HG03442 (cell line): ENCODE measurements at regions not wholly inside any gene's neighbourhood (a gene's known extent, or its start where the extent isn't known, plus 50 kb on each side); places are given as distances from the start of the nearest gene placed in this dataset.
"Not testable (repeated sequence)": the region's sequence is repeated elsewhere in the genome, so short reads cannot be mapped to it uniquely, and the experiment has no call there.

ENCODE experiments used
- ATAC-seq: cut with Tn5 transposase; IDR thresholded peaks from one replicate; pipeline ENCODE4 v1.9.1; 2021; ENCODE audit warnings: mild to moderate bottlenecking, moderate library complexity; ENCODE audit not compliant: unreplicated experiment

- ATAC-seq = no peak
These were observed 137.5 kb upstream of the SPRED1 start for GRCh38 chr15:38115121-38115520.

DNA sequence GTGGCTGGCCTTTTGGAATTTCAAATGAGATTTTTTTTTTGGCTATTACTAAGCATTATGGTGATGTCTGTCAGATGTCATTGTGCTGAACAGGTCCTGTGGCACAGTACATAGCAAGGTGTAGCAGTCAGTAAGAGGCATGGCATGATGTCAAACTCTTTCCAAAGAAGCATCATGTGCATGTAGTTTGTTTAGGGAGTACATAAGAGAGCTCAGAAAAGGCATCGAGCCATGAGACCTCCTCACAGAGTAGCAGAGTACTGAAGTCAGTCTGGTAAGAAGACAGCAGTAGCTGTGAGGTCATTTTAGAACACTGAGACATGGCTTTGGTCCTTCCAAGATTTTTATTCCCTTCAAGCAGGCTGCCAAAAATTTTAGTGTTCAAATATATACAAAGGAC is 134.9 kb upstream of the SPRED1 start:
- no peak for ATAC-seq

DNA sequence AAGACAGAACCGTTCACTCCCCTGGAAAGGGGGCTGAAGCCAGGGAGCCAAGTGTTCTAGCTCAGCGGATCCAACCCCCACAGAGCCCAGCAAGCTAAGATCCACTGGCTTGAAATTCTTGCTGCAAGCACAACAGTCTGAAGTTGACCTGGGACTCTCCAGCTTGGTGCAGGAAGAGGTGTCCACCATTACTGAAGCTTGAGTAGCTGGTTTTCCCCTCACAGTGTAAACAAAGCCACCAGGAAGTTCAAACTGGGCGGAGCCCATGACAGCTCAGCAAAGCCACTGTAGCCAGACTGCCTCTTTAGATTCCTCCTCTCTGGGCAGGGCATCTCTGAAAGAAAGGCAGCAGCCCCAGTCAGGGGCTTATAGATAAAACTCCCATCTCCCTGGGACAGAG is 132.8 kb upstream of the SPRED1 start:
- not testable (repeated sequence) for ATAC-seq

DNA sequence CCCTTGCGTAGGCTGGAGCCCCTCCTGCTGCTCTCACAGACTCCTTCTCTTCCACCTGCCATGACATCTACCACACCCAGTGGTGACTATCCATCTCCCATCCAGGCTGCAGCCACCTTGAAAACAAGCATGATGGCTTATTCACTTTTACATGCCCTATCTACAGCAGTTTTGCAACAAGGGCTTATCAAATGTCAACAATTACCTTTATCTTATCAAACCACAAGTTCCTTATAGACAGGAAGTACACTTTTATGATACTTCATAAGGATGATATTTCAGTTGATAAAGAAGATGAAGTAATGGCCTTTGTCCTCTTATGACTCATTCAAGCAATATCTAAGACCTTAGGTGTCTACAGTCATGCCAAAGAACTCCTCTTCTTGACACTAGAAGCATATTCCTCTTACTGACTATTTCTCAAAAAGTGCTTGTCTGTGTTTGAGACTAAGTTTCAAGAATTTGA is 125.3 kb upstream of the SPRED1 start:
- no peak for ATAC-seq

DNA sequence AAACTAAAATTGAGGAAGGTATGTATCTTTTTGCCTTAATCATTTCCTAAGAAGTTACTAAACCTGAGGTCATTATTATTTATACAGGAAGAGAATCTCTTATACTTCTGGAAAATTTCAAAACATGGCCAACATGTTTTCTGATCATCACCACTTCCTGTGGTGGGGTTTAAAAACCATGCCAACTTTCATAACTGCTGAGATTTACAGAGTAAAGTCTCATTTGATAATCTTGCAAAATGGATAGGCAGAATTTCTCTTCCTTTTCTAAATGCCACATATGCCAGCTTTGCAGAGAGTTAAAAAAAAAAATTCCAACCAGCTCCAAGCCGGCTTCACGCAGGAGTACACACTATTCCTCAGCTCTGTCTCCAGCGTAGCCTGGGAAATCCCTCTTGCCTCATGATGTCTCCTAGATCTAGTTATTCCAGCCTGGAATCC is 124.3 kb upstream of the SPRED1 start:
- ATAC-seq = no peak

DNA sequence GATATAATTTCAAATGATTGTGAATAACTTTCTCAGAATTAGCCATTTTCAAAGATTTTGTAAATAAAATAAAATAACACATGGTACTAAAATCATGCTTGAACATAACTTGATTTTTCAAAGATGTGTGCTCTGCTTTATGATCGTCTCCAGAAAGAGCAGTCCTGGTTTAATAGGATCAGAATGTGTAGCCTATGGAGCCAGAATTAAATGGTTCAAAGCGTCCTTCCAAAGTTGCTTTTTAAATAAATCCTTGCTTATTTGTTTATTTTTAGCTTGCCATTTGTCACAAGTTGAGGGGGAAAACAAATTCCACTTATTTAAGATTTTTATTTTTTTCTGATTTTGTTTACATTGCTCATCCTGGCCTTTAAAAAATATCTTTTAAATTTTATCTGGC is 123.7 kb upstream of the SPRED1 start:
- no peak for ATAC-seq

DNA sequence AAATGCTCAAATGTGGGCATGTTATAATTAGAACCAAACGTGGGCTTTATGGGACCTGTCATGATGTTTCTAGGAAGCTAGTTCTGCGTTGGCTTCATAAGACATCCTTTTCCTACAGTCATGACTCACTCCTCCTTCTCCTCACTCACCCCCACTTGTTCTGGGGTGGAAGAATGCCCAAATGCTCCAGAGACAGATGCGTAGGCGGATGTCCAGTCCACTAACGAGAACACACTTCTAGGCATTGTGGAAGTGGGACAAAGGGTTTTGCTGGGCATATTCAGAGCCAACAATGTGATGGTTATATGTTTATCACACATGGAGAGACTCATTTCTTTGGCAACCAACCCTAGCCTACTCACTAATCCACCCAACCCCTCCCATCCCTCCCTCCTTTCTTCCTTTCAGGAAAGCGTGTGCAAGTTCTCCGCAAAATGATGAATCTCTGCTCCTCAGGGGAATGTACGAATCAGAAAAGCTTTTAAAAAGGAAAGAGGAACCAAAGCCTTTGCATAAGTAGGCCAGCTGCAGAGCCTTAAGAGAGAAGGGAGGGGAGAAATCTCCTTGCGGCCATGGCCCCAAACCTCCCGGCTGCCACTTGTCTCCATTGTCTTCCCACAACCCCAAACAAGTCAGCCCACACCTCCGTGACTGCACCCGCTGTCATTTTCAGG is 123.0 kb upstream of the SPRED1 start:
- peak; percentile 60 for ATAC-seq

DNA sequence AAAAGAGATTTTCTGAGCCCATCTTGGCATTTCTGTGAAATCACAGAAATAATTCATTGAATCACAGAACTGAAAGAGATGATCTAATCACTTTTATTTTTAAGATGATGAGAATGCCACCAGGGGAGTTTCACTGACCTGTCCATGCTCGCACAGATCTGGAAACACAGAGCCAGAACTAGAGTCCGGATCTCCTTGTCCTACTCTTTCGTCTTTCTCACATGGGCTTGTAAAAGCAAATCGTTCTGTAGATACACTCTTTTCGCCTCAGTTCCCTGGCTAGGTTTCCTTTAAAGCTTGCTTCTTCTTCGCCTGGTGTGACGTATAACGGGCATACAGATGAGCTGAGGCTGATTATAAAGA is 122.5 kb upstream of the SPRED1 start:
- ATAC-seq = peak; percentile 29

GRCh38 chr15:38130740-38131498 is 121.7 kb upstream of the SPRED1 start:
- ATAC-seq = peak; percentile 64

DNA sequence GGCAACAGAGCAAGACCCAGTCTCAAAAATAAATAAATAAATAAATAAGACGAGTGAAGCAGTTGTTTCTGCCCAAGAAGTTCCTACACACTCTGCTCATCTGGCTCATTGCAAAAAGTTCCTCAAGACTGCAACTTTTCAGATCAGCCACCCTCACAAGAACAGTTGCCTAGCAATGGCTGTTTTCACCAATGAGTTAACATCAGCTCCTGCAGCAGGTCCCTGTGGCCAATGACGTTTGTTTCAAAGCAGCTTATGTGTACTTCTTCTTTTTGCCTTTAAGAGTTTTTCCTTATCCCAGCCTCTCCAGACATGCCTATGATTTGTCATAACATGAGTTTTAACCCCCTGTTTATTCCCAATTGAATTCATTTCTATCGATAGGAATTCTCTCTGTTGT is 118.4 kb upstream of the SPRED1 start:
- no peak for ATAC-seq

GRCh38 chr15:38142195-38142594 is 110.4 kb upstream of the SPRED1 start:
- ATAC-seq = not testable (repeated sequence)

DNA sequence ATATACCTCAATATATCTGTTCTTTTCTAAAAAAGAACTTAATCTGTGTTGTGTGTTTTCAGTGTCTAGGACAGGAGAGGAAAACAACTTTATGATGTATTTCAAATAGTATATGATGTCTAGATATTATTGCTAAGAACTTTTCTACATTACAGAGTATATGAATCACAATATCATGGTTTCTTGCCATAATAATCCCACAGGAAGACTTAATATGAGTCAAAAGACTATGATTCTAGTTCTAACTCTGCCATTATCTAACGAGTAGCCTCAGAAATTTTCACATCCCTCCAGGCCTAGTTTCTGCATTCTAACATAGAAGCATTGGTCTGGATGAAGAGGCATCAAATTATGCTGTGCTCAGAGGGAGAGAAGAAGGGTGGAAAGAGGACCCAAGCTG is 107.7 kb upstream of the SPRED1 start:
- no peak for ATAC-seq

- no peak for ATAC-seq
These were observed 107.0 kb upstream of the SPRED1 start for GRCh38 chr15:38145651-38146111.

DNA sequence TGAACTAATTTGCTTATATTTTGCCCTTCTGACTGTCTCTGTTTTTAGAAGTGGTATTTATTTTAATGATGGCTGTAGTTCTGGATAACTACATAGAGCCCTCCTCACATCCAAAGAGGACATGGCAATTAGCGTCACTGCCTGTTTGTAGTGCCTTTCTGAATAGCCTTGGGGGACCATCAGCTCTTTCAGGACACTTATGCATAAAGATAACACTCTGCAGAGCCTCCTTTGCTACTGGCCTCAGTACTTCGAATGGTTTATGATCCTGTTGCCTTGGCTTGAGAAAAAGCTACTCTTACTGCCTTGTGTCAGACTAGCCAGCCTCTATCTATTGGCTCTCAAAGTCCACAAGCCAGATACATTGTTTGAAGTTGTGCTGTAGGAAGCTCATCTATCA is 105.4 kb upstream of the SPRED1 start:
- ATAC-seq = no peak

DNA sequence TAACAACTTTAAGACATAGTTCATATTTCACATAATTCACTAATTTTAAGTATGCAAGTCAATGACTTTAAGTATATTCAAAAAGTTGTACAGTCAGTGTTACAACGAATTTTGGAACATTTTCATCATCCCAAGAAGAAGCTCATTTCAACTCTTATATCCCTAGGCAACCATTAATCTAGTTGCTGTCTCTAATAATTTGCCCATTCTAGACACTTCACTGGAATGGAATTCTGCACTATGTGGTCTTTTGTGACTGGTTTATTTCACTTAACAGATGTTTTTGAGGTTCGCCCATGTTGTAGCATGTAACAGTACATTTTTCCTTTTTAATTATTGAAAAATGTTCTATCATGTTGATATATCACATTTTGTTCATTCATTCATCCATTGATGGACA is 104.2 kb upstream of the SPRED1 start:
- no peak for ATAC-seq

DNA sequence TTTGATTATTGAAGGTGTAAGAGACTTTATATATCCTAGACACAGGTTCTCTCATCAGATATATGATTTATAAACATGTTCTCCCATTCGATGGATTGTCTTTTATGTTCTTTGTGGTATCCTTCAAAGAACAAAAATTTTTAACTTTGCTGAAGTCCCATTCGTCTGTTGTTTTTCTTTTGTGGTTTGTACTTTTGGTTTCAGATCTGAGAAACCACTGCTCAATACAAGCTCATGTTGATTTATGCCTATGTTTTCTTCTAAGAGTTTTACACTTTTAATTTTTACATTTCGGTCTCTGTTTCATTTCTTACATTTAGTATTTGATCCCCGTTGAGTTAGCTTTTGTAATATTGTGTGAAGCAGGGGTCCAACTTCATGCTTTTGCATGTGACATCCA is 103.3 kb upstream of the SPRED1 start:
- ATAC-seq = no peak

DNA sequence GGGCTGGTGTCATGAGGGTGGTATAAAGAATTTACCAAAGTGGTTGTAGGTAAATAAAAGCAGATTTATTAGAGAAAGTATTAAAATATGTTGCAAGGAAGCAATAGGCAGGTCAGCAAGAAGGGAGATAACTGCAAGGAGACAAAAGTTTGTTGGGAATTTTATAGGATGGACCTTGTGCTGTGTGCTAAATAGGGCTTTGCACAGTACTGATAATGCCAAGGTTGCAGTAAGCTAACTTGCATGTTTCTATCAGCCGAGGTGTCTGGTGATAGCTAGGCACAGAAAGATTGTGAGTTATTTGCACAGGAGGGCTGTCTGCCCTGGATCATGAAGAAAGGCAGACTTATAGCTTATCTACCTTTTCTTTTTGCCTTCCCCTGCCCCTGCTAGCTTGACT is 102.5 kb upstream of the SPRED1 start:
- ATAC-seq = no peak

DNA sequence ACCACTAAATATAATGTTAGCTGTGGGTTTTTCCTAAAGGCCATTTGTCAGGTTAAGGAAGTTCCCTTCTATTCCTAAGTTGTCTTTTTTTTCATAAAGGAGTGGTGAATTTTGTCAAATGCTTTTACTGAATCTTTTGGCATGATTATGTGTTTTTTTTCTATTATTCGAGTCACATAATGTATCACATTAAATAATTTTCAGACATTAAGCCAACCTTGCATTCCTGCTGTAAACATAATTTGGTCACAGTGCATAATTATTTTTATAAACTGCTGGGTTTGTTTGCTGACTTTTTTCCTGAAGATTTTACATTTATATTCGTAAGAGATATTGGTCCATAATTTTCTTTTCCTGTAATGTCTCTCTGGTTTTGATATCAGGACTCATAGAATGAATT is 101.8 kb upstream of the SPRED1 start:
- ATAC-seq = no peak

- ATAC-seq = no peak
These were observed 98.9 kb upstream of the SPRED1 start for GRCh38 chr15:38153781-38154180.

DNA sequence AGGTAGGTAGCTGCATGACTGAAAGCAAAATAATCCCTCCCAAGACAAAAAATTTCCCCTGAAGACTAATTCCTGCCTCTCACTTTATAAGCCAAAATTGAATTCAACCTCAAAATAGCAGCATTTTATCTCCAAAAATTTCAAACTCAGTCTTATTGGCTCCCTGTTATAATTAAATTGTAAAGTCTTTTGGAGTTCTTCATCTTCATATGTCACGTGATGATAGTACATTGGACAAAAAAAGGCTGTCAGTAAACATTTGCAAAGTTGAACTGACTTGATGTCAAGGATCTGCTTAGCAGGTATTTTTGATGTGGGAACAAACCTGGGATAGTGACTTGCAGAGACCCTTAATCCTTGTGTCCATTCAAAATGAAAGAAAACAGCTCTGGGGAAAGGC is 98.4 kb upstream of the SPRED1 start:
- ATAC-seq = no peak

DNA sequence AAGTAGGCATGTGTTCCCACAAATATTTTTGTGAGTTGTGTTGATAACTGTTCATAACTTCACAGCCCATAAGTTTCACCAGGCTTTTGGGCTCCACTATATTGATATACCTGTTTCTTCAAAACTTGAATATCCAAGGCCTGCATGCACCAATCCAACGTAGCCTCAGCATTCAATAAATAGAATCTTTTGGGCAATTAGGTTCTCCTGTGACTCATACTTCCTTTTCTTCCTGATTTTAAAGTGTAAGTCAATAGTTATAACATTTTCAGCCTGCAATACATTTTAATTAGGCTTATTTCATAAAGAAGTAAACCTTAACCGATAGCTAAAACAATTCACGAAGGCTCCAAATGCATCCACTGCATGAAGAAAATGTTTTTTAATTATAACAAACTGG is 97.8 kb upstream of the SPRED1 start:
- ATAC-seq = no peak

DNA sequence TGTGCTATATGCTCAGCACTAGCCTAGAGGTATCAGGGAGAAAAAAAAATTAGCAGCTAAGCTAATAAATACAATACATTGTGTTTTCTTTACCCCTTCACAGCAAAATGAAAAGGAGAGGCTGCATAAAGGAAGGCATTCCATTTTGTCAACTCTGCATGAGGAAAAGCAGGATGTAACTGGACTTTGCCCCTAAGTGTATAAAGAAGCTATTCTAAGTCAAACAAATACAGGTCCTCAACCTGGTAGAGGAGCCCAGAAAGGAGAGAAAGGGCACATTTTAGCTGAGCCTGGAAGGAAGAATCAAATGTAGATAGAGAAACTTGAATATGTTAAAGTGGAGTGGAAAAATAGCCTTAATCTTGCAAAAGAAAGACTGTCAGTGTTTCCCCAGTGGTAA is 89.0 kb upstream of the SPRED1 start:
- no peak for ATAC-seq
